ENCODE measurements at regions not wholly inside any gene's neighbourhood (a gene's known extent, or its start where the extent isn't known, plus 50 kb on each side); places are given as distances from the start of the nearest gene placed in this dataset.

- TF ChIP-seq MAX (IDR thresholded peaks at IDR 0.05) (no peak), EGR1 (IDR thresholded peaks at IDR 0.05; ENCODE audit: low read depth) (no peak), ZNF274 (IDR thresholded peaks at IDR 0.05; ENCODE audit: low read depth, low read length) (no peak), EZH2phosphoT487 (IDR thresholded peaks at IDR 0.05; ENCODE audit: borderline replicate concordance) (no peak), CTCF (IDR thresholded peaks at IDR 0.05 in 2 of 3, conservative IDR thresholded peaks at IDR 0.05 in 1 of 3; ENCODE audit: borderline replicate concordance in 1 of 3, insufficient read depth in 1 of 3, low read depth in 2 of 3, low read length in 2 of 3) (no peak), TCF7L2 (IDR thresholded peaks at IDR 0.05; ENCODE audit: borderline replicate concordance, extremely low read depth, insufficient read depth, insufficient read length) (no peak), CBX3 (IDR thresholded peaks at IDR 0.05; ENCODE audit: low read depth) (no peak), RAD21 (IDR thresholded peaks at IDR 0.05; ENCODE audit: low read depth) (no peak), SP1 (IDR thresholded peaks at IDR 0.05; ENCODE audit: low read depth) (no peak), POLR2AphosphoS5 (IDR thresholded peaks at IDR 0.05; ENCODE audit: low read depth, low read length) (no peak), POLR2A (IDR thresholded peaks at IDR 0.05; ENCODE audit: borderline replicate concordance, extremely low read depth, insufficient read depth, insufficient read length) (no peak), SIN3A (IDR thresholded peaks at IDR 0.05; ENCODE audit: low read depth) (no peak), CEBPB (IDR thresholded peaks at IDR 0.05; ENCODE audit: low read depth) (no peak), ELF1 (IDR thresholded peaks at IDR 0.05; ENCODE audit: borderline replicate concordance, low read depth) (no peak), ZFX (IDR thresholded peaks at IDR 0.05) (no peak)
Observed at GRCh38 chr1:29621826-29622435, 385.6 kb downstream of the PTPRU start (continued).

GRCh38 chr1:29620631-29621030, 384.3 kb downstream of the PTPRU start:
- Histone ChIP-seq H3K9ac (ENCODE audit: low read length) (no peak overlapping the region), H3K9me3 (ENCODE audit: control insufficient read depth in 1 of 2, insufficient read depth in 1 of 2, low read depth in 1 of 2, low read length in 2 of 2) (no peaks in the 10 kb centered on the region), H3K79me2 (ENCODE audit: insufficient read depth, low read length) (no peaks in the 10 kb centered on the region), H4K20me1 (ENCODE audit: insufficient read depth) (no peaks in the 10 kb centered on the region), H3K36me3 (ENCODE audit: control insufficient read depth in 1 of 2, insufficient read depth in 2 of 2, low read length in 2 of 2) (no peaks in the 10 kb centered on the region), H3K27ac (ENCODE audit: low read depth, low read length) (no peak overlapping the region), H3K27me3 (ENCODE audit: insufficient read depth, low read length) (no peaks in the 10 kb centered on the region), H3K4me3 (replicated peaks in 1 of 2; ENCODE audit: low read depth in 1 of 2, low read length in 2 of 2) (no peak overlapping the region), H3K9me2 (ENCODE audit: insufficient read depth) (no peaks in the 10 kb centered on the region), H3K4me1 (ENCODE audit: control insufficient read depth in 1 of 2, insufficient read depth in 2 of 2, low read length in 2 of 2) (no peaks in the 10 kb centered on the region), H2AFZ (ENCODE audit: low read depth, low read length, poor library complexity, severe bottlenecking) (no peak overlapping the region), H3K4me2 (ENCODE audit: low read length) (no peak overlapping the region)
- ATAC-seq (no peak), DNase-seq (ENCODE audit: low read depth, low spot score) (no peak)
- BruUV-seq (replicated peaks), result no TSS peak
- ChIA-PET POLR2A (no interaction called here), RAD21 (ENCODE audit: low non-redundant PET in 1 of 2, low total read pairs in 2 of 2, uncharacterized antibody in 2 of 2, unreplicated experiment in 2 of 2) (no interaction called here), CTCF (no interaction called here)
- no peak for TF ChIP-seq EZH2 (IDR thresholded peaks at IDR 0.05)
- intact Hi-C loops (cut with micrococcal nuclease), result no loop called here

All from HCT116 (cell line).